ENCODE measurements at regions not wholly inside any gene's neighbourhood (a gene's known extent, or its start where the extent isn't known, plus 50 kb on each side); places are given as distances from the start of the nearest gene placed in this dataset.

DNA sequence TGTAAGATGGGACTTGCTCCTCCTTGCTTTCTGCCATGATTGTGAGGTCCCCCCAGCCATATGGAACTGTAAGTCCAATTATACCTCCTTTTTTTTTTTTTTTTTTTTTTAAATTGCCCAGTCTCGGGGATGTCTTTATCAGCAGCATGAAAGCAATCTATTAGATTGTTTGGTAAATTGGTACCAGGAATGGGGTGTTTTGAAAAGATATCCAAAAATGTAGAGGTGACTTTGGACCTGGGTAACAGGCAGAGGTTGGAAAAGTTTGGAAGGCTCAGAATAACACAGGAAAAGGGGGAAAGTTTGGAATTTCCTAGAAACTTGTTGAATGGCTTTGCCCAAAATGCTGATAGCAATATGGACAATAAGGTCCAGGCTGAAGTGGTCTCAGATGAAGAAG, 545.8 kb upstream of the ALCAM start:
- no peak for DNase-seq (ENCODE audit: low read depth, low spot score)
- in situ Hi-C loops (cut with HindIII; ENCODE audit: low pct_unique_long_range_greater_than_20kb, low sequenced_read_pairs): no loop called here

DNA sequence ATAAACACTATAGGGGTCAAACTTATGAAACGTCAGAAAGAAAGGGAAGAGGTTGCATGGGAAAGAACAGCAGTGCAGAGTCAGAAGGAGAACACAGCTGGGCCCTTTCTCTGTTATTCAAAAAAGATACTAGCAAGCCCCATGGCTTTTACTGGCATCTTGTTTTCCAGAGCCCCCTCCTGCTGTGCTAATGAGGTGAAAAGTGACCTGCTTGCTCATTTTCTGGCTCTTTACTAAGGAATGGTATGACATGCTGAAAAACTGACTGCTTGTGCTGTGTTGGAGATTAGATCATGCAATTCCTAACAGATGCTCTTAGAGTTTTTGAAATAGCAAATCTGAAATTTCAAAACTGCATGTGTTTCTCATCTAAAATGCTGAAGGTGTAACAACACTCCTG, 541.6 kb upstream of the ALCAM start:
- DNase-seq (ENCODE audit: low read depth, low spot score): no peak
- in situ Hi-C loops (cut with HindIII; ENCODE audit: low pct_unique_long_range_greater_than_20kb, low sequenced_read_pairs): no loop called here

DNA sequence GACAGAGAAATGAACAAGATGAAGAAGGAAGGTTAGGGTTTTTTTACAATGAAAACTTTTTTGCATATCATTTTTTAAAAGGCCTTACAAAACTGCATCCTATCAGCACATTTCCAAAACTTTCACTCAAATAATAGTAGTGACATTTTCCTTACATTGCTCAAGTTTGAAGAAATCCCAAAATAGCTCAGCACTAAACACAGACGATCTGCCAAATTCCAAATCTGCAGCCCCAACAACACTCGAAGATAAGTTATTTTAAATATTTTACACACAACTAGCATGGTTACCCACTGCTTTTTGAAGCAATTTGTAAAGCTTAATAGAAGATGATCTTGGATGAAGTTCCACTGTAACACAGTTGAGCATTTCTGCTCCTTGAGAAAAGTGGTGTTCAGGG, 535.6 kb upstream of the ALCAM start:
- in situ Hi-C loops (cut with HindIII; ENCODE audit: low pct_unique_long_range_greater_than_20kb, low sequenced_read_pairs): no loop called here
- DNase-seq (ENCODE audit: low read depth, low spot score): no peak

DNA sequence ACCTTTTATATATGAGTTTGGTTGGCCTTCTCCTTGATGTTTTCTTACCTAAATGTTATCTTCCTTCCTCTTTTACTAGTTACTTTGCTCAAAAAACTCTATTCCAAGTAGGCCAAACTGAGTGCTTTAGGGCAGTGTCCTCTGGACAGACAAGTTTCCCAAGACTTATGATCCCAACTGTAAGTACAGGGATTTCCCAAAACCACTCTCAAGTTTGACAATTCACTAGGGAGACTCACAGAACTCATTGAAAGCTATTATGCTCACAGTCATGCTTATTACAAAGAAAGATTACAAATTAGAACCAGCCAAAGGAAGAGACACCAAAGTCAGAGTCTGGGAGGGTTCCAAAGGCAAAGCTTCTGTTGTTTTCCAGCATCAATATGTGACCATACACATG, 534.2 kb upstream of the ALCAM start:
- in situ Hi-C loops (cut with HindIII; ENCODE audit: low pct_unique_long_range_greater_than_20kb, low sequenced_read_pairs): no loop called here

DNA sequence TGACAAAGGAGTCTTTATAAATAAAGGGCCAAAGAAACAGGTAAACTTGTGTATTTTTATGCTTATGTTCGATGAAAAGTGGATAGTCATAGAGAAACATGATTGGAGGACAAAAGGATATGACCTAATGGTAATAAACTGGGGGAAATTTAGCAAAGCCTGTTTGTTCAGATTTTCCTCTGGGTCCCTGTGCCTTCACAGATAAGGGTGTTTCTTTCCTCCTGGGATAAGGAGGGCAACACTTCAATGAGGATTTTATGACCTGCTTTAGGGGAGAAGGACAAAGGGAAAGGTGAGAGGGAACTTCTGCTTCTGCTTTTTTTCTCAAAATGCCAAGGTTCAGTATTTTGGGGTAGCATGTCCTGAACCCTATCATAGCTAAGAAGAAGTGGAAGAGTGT, 531.3 kb upstream of the ALCAM start:
- DNase-seq (ENCODE audit: low read depth, low spot score): no peak
- in situ Hi-C loops (cut with HindIII; ENCODE audit: low pct_unique_long_range_greater_than_20kb, low sequenced_read_pairs): no loop called here

More for the DNA sequence above, 534.2 kb upstream of the ALCAM start:
- no peak for DNase-seq (ENCODE audit: low read depth, low spot score)

DNA sequence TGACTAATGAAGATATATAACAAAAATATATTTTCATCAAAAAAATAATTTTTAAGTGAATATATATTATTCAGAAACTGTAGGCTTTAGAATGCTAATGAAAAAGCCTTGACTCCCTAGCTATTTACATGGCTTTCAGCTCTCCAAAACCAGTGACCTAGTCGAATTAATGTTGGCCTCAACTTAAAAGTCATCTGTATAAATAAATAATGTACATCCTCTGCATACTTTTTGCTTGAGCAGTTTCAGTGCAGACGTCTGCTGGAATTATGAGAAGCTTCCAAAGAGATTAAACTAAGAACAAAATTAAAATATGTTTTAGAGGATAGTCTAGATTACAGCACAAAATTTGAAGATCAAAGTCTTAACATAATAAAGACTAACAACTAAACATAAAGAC, 520.4 kb upstream of the ALCAM start:
- in situ Hi-C loops (cut with HindIII; ENCODE audit: low pct_unique_long_range_greater_than_20kb, low sequenced_read_pairs): no loop called here
- DNase-seq (ENCODE audit: low read depth, low spot score): no peak

DNA sequence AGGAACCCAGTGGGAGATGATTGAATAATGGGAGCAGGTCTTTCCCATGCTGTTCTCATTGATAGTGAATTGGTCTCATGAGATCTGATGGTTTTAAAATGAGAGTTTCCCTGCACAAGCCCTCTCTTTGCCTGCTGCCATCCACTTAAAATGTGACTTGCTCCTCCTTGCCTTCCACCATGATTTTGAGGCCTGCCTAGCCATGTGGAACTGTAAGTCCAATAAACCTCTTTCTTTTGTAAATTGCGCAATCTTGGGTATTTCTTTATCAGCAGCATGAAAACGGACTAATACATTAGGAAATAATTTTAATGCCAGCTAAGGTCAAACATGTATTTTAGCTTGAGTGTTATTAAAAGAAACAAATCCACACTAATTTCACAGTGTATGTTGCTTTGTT, 517.6 kb upstream of the ALCAM start:
- no peak for DNase-seq (ENCODE audit: low read depth, low spot score)
- in situ Hi-C loops (cut with HindIII; ENCODE audit: low pct_unique_long_range_greater_than_20kb, low sequenced_read_pairs): no loop called here

DNA sequence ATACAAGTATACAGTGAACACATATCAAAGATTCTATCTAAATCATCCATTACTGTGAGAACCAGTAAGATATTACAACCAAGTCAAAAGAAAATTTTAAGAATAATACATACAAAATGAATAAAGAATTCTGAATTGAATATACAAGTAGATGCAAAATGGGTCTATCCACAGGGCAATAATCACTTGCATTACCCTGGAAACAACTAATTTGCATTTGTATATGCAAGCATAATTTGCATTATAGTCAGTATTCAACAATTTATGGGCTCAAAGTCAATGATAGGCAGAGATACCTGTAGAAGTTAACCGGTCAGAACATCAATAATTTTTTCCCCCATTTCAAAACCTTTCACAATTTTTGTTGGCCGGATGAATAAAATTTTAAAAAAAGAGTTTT, 512.2 kb upstream of the ALCAM start:
- no peak for DNase-seq (ENCODE audit: low read depth, low spot score)
- in situ Hi-C loops (cut with HindIII; ENCODE audit: low pct_unique_long_range_greater_than_20kb, low sequenced_read_pairs): no loop called here

DNA sequence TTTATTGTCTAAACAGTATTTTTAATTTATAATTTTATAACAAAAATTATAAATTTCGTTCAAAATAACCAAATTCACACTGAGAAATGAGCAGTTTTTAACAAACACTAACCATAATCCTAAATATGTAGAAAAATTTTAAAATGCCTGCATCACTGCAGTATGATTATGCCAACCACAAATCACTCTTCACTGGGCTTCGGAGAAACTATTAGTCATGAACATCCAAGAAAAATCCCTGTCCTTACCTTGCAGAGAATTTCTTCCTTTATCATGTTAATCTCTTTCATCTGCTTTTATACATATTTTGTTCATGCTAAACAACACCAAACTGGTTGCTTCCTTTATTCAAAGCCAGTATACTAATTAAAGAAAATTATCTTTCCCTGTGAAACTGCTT, 511.0 kb upstream of the ALCAM start:
- in situ Hi-C loops (cut with HindIII; ENCODE audit: low pct_unique_long_range_greater_than_20kb, low sequenced_read_pairs): no loop called here
- no peak for DNase-seq (ENCODE audit: low read depth, low spot score)

DNA sequence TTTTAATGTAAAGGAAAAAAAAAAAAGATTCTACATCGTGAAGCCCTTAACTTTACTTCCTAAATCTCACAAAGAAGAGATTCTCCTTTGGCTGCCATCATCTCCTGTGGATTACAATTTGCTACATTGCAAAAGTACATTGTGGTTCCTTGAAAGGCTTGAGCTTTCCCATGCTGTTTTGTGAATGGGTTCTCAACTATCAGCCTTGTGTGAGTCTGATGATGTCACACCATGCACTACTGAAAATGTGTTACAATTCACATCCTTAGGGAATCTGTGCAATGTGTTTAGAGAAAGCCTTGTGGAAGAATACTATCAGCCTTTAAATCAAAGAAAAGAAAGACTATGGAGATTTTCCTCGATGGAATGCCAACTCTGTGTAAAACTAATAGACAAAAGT, 510.0 kb upstream of the ALCAM start:
- in situ Hi-C loops (cut with HindIII; ENCODE audit: low pct_unique_long_range_greater_than_20kb, low sequenced_read_pairs): no loop called here
- no peak for DNase-seq (ENCODE audit: low read depth, low spot score)

DNA sequence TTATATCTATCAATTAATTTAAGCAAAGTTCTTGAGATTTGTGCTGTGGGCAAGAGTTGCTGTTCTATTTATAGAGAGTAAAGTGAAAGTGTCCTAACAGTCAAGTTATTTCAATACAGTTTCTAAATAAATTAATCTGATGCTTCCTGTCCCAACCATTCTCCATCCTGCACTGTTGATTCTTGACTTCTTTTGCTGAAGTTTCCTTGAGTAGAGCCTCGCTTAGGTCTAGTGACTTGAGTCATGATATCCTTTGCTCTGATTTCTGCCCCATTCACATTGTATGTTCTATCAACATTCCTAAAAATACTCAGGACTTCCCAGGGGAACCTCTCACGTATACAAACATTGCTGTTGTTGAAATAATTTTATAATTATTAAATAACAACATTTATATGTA, 498.4 kb upstream of the ALCAM start:
- no peak for DNase-seq (ENCODE audit: low read depth, low spot score)
- in situ Hi-C loops (cut with HindIII; ENCODE audit: low pct_unique_long_range_greater_than_20kb, low sequenced_read_pairs): no loop called here

DNA sequence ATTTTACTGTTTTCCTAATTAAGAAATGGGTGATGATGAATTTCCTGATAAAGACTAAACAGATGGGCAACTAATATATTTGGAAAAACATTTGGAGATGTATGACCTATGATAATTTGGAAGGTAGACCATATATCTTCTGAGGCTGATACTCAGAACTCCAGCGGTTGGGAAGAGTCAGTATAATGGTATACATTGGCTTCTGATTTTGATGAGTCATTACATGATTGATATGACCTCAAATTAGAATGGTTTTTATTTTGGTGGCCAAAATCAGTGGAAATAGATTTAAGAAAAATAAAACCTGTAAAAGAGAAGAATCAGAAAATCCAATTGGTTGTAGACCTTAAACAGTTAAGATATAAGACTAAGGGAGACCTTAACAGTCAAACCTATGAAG, 496.4 kb upstream of the ALCAM start:
- in situ Hi-C loops (cut with HindIII; ENCODE audit: low pct_unique_long_range_greater_than_20kb, low sequenced_read_pairs): no loop called here
- no peak for DNase-seq (ENCODE audit: low read depth, low spot score)

DNA sequence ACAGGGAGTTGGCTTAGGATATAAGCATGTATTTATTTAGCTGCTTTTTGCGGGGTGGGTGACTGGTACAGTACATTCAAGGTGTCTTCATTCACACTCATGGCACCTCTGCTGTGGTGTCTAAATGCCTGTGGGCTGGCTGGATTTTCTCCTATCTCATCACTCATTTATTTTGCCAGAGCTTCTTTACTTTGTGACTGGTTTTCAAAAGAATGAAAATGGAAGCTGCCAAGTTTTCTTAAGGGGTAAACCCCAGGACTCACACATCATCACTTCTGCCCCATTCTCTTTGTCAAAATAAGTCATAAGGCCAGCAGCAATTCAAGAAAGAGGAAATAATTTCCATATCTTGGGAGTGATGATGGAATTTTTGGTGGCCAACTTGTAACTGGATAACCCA, 493.4 kb upstream of the ALCAM start:
- DNase-seq (ENCODE audit: low read depth, low spot score): no peak
- in situ Hi-C loops (cut with HindIII; ENCODE audit: low pct_unique_long_range_greater_than_20kb, low sequenced_read_pairs): no loop called here

DNA sequence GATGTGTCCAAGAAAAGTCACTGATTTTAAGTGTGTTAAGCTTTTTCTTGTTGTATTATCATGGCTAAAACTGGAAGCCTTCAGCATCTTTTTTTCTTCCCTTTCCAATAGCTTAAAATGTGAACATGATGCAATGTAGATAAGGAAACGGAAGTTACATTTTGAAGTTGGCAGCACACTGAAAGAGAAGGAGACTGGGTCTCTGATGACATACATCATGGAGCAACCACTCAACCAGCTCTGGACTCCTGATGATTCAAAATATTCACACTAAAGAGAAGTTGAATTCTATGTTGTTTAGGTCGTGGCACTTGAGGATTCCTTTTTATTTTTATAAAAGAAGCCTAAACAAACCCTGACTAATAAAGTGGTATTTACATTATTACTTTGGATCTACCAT, 488.3 kb upstream of the ALCAM start:
- in situ Hi-C loops (cut with HindIII; ENCODE audit: low pct_unique_long_range_greater_than_20kb, low sequenced_read_pairs): no loop called here
- DNase-seq (ENCODE audit: low read depth, low spot score): no peak

DNA sequence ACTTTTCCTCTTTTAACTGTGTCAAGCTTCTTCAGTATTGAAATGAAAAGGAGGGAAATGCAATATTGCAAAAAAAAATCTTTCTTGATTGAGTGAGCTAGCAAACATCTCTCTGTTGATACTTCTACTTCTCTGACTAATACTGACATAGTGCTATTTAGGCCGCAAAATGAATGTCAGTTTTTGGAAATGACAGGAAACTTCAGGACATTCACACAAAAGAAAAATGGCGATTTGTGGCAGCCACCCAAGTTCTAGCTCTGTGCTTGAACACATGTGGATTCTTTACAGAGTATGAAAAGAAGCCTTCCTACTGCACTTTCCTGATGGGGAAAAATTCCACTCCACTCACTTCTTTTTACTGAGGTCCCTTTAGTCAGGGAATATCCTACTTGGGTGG, 486.8 kb upstream of the ALCAM start:
- in situ Hi-C loops (cut with HindIII; ENCODE audit: low pct_unique_long_range_greater_than_20kb, low sequenced_read_pairs): no loop called here
- DNase-seq (ENCODE audit: low read depth, low spot score): no peak

DNA sequence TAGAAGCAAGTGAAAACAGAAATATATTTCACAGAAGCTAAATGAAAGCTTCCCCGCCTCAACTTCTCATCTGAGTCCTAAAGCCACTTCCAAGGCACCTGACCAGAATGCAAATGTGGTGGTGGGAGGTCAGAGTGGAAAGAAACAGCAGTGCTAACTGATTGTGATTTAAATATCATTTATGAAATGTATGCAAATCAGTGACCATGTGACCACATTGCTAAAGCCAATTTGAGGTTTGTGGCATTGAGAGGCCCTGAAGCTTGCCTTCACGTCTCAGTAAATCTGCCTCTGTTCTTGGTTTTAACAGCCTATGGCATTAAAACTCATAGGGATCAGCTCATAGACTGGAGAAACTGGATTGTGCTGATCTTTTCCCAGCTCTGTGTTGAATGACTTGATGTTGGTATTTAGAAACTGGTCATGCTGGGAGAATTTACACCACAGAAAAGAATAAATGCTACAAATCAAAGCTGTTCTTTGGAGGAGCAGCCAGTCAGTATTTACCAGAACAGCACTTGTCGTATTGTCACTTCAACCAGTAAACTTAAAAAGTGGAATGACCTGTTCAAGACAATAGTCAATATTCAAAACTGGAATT, 481.4 kb upstream of the ALCAM start:
- in situ Hi-C loops (cut with HindIII; ENCODE audit: low pct_unique_long_range_greater_than_20kb, low sequenced_read_pairs): no loop called here
- no peak for DNase-seq (ENCODE audit: low read depth, low spot score)

DNA sequence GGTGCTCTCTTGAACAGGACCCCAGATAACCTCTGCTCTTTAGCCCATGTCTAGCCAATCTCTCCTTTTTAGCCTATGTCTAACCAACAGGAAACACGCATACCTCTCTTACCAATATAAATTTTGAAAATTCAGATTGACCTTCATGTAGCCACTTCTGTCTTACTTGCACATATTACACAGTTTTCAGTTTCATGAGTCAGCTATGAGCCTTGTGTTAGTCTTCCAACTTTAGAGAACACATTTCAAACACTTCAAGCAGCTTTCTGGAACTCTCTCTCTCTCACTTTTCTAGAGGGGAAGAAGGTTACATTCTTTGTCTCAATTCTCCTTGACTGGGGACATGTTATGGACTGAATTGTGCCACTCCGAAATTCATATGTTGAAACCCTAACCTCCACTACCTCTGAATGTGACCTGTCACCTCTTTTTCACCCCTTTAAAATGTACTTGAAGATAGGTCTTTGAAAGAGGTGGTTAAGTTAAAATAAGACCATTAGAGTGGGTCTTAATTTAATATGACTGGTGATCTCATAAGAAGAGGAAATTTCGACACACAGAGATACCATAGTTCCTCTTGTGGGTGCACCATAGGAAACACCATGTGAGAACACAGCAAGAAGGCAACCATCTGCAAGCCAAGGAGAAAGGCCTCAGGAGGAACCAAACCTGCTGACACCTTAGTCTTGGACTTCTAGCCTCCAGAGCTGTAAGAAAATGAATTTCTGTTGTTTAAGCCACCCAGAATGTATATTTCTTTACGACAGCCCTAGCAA, 480.3 kb upstream of the ALCAM start:
- no peak for DNase-seq (ENCODE audit: low read depth, low spot score)
- in situ Hi-C loops (cut with HindIII; ENCODE audit: low pct_unique_long_range_greater_than_20kb, low sequenced_read_pairs): no loop called here

DNA sequence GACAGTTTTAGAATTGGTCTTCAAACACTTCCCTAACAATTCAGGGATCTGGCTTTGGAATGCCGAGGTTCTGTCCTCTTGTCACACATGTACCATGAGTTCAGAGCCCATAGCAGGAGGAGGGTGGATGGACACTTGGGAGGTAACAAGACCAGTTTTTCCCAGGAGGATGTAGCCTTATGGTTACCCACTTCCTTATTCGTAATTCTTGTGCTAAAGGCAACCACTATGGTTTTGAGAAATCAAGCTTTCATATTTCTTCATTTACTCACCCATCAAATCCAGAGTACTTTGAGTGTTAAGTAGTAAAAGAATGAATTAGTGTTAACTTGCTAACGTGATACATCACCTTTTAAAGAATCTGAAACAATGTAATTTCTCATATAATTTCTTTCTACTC, 479.6 kb upstream of the ALCAM start:
- in situ Hi-C loops (cut with HindIII; ENCODE audit: low pct_unique_long_range_greater_than_20kb, low sequenced_read_pairs): no loop called here
- DNase-seq (ENCODE audit: low read depth, low spot score): no peak

DNA sequence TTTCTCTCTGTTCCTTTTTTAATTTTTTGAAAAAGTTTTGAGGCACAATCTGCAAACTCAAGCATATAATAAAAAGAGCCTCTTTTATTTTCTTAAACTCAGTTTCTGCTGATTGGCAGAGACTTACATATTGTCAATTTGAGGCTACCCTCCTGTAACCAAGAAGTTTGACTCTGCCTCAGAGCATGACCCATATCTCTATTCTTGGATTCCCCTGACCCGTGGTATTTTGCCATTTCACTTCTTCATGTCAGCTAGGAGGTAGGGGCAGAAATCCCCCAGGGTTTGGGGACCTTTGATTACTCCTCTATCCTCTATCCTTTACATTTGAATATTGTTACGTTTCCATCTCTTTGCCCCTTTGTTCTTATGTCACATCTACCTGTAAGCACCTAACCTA, 479.1 kb upstream of the ALCAM start:
- in situ Hi-C loops (cut with HindIII; ENCODE audit: low pct_unique_long_range_greater_than_20kb, low sequenced_read_pairs): no loop called here
- DNase-seq (ENCODE audit: low read depth, low spot score): no peak

DNA sequence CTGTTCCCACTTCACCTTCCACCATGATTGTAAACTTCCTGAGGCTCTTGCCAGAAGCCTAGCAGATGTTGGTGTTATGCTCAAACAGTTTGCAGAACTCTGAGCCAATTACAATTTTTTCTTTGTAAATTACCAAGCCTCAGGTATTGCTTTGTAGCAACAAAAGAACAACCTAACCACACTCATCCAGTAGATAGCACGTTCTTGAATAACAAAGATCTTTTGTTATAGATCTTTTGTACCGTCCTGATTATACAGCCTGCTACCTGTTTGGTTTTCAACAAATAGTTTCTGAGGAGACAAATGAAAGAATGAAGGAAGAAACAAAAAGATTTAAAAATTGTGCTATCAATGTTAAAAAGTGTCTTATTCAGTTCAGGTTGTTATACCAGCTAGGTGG, 474.7 kb upstream of the ALCAM start:
- in situ Hi-C loops (cut with HindIII; ENCODE audit: low pct_unique_long_range_greater_than_20kb, low sequenced_read_pairs): no loop called here
- no peak for DNase-seq (ENCODE audit: low read depth, low spot score)

Data from SK-MEL-5 (cell line).